ENCODE measurements at regions not wholly inside any gene's neighbourhood (a gene's known extent, or its start where the extent isn't known, plus 50 kb on each side); places are given as distances from the start of the nearest gene placed in this dataset.

- no peaks in the 10 kb centered on the region for H3K36me3 ChIP-seq (ENCODE audit: control insufficient read depth in 1 of 2, insufficient read depth in 2 of 2, low read length in 2 of 2)
- H2AFZ ChIP-seq (ENCODE audit: insufficient read depth, low read length, poor library complexity), result no peak overlapping the region
Observed at GRCh38 chr6:63392092-63392724, 72.4 kb upstream of the LGSN start.

GRCh38 chr6:63394656-63395308, 75.0 kb upstream of the LGSN start:
- H3K14ac ChIP-seq (ENCODE audit: low read length), result no peak overlapping the region
- no peaks in the 10 kb centered on the region for H3K79me1 ChIP-seq (ENCODE audit: low read length)
- no peaks in the 10 kb centered on the region for H3K36me3 ChIP-seq (ENCODE audit: control insufficient read depth in 1 of 2, insufficient read depth in 2 of 2, low read length in 2 of 2)
- no peak overlapping the region for H3K23ac ChIP-seq (ENCODE audit: low read length)
- no peak overlapping the region for H4K91ac ChIP-seq (ENCODE audit: low read depth, low read length)
- H3K4me1 ChIP-seq (ENCODE audit: control insufficient read depth in 1 of 2, insufficient read depth in 2 of 2, low read length in 2 of 2), result peaks cover 0 to 10% of the 10 kb centered on the region in 2 experiments
- no peak overlapping the region for H3K4me3 ChIP-seq (ENCODE audit: low read depth, low read length)
- no peak overlapping the region for H2BK5ac ChIP-seq (ENCODE audit: low read depth, low read length, poor library complexity)
- H2BK120ac ChIP-seq (ENCODE audit: insufficient read depth, low read length, poor library complexity), result no peak overlapping the region
- no peak overlapping the region for H3K18ac ChIP-seq (ENCODE audit: low read length)
- no peaks in the 10 kb centered on the region for H3K27me3 ChIP-seq (ENCODE audit: insufficient read depth, low read length)
- H3K4ac ChIP-seq (ENCODE audit: low read depth, low read length), result no peak overlapping the region
- no peak for DNase-seq
- no peak overlapping the region for H4K8ac ChIP-seq (ENCODE audit: low read depth, low read length)
- H3K27ac ChIP-seq (ENCODE audit: low read depth, low read length), result no peak overlapping the region
- no peak overlapping the region for H2AFZ ChIP-seq (ENCODE audit: insufficient read depth, low read length, poor library complexity)
- no peaks in the 10 kb centered on the region for H3K79me2 ChIP-seq (ENCODE audit: control insufficient read depth, insufficient read depth, low read length, poor library complexity)
- no peak overlapping the region for H3K4me2 ChIP-seq (ENCODE audit: low read length)
- no peak overlapping the region for H2AK5ac ChIP-seq (ENCODE audit: low read length)
- H3K9ac ChIP-seq (ENCODE audit: low read length), result peak overlapping the region; percentile 56
- H3K9me3 ChIP-seq (ENCODE audit: insufficient read depth, low read depth, low read length), result no peaks in the 10 kb centered on the region
- H2BK12ac ChIP-seq (ENCODE audit: low read length), result no peak overlapping the region
- H4K12ac ChIP-seq (ENCODE audit: low read depth, low read length), result no peak overlapping the region
- no CpG with 5 or more reads among the region's 11 CpGs for WGBS (ENCODE audit: extremely low coverage, insufficient coverage, insufficient read length)

More at GRCh38 chr6:63392092-63392724, 72.4 kb upstream of the LGSN start:
- Histone ChIP-seq H3K4ac (ENCODE audit: low read depth, low read length) (no peak overlapping the region), H3K14ac (ENCODE audit: low read length) (no peak overlapping the region), H3K4me2 (ENCODE audit: low read length) (no peak overlapping the region), H3K27me3 (ENCODE audit: insufficient read depth, low read length) (no peaks in the 10 kb centered on the region), H3K4me1 (ENCODE audit: control insufficient read depth in 1 of 2, insufficient read depth in 2 of 2, low read length in 2 of 2) (peaks cover 0 to 10% of the 10 kb centered on the region in 2 experiments), H3K23ac (ENCODE audit: low read length) (no peak overlapping the region), H2BK5ac (ENCODE audit: low read depth, low read length, poor library complexity) (no peak overlapping the region), H4K8ac (ENCODE audit: low read depth, low read length) (no peak overlapping the region), H2BK12ac (ENCODE audit: low read length) (no peak overlapping the region), H3K79me1 (ENCODE audit: low read length) (no peaks in the 10 kb centered on the region), H3K27ac (ENCODE audit: low read depth, low read length) (no peak overlapping the region), H4K91ac (ENCODE audit: low read depth, low read length) (no peak overlapping the region), H4K12ac (ENCODE audit: low read depth, low read length) (no peak overlapping the region), H3K4me3 (ENCODE audit: low read depth, low read length) (no peak overlapping the region), H3K9ac (ENCODE audit: low read length) (no peak overlapping the region), H2AK5ac (ENCODE audit: low read length) (no peak overlapping the region), H3K79me2 (ENCODE audit: control insufficient read depth, insufficient read depth, low read length, poor library complexity) (no peaks in the 10 kb centered on the region), H3K18ac (ENCODE audit: low read length) (no peak overlapping the region), H3K9me3 (ENCODE audit: insufficient read depth, low read depth, low read length) (no peaks in the 10 kb centered on the region), H2BK120ac (ENCODE audit: insufficient read depth, low read length, poor library complexity) (no peak overlapping the region)
- no peak for DNase-seq
- WGBS (ENCODE audit: extremely low coverage, insufficient coverage, insufficient read length), result no CpG with 5 or more reads among the region's 6 CpGs

DNA sequence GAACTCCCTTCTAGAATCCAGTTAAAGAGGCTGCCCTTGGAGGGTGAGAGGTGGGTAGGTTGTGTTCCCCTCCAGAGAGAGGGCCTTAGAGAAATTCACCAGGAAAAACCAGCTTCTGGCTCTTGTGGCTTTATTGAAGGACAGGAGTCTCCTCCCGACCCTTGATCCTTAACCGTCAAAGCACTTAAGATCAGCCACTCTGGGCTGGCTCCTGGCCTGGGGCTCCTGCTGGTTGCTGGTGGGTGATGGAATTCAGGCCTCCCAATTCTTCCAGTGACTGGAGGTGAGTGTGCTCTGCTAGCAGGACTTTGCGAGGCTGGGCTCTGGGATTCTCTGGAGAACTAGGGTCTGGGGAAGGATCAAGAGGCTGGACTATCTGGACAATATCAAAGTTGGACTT, 75.6 kb upstream of the LGSN start:
- Histone ChIP-seq H3K36me3 (ENCODE audit: control insufficient read depth in 1 of 2, insufficient read depth in 2 of 2, low read length in 2 of 2) (no peaks in the 10 kb centered on the region), H3K27me3 (ENCODE audit: insufficient read depth, low read length) (no peaks in the 10 kb centered on the region), H3K14ac (ENCODE audit: low read length) (no peak overlapping the region), H2AK5ac (ENCODE audit: low read length) (no peak overlapping the region), H3K23ac (ENCODE audit: low read length) (no peak overlapping the region), H4K12ac (ENCODE audit: low read depth, low read length) (no peak overlapping the region), H4K91ac (ENCODE audit: low read depth, low read length) (no peak overlapping the region), H3K79me1 (ENCODE audit: low read length) (no peaks in the 10 kb centered on the region), H3K4me3 (ENCODE audit: low read depth, low read length) (no peak overlapping the region), H3K4ac (ENCODE audit: low read depth, low read length) (no peak overlapping the region), H3K27ac (ENCODE audit: low read depth, low read length) (no peak overlapping the region), H3K18ac (ENCODE audit: low read length) (no peak overlapping the region), H2BK5ac (ENCODE audit: low read depth, low read length, poor library complexity) (no peak overlapping the region), H2AFZ (ENCODE audit: insufficient read depth, low read length, poor library complexity) (no peak overlapping the region), H3K9ac (ENCODE audit: low read length) (no peak overlapping the region), H3K79me2 (ENCODE audit: control insufficient read depth, insufficient read depth, low read length, poor library complexity) (no peaks in the 10 kb centered on the region), H3K9me3 (ENCODE audit: insufficient read depth, low read depth, low read length) (no peaks in the 10 kb centered on the region), H2BK12ac (ENCODE audit: low read length) (no peak overlapping the region), H4K8ac (ENCODE audit: low read depth, low read length) (no peak overlapping the region), H3K4me2 (ENCODE audit: low read length) (no peak overlapping the region), H3K4me1 (ENCODE audit: control insufficient read depth in 1 of 2, insufficient read depth in 2 of 2, low read length in 2 of 2) (peaks cover 0 to 10% of the 10 kb centered on the region in 2 experiments), H2BK120ac (ENCODE audit: insufficient read depth, low read length, poor library complexity) (no peak overlapping the region)
- DNase-seq, result no peak
- no CpG with 5 or more reads among the region's 3 CpGs for WGBS (ENCODE audit: extremely low coverage, insufficient coverage, insufficient read length)

- Histone ChIP-seq H2AFZ (ENCODE audit: insufficient read depth, low read length, poor library complexity) (no peak overlapping the region), H4K8ac (ENCODE audit: low read depth, low read length) (no peak overlapping the region), H3K4me2 (ENCODE audit: low read length) (no peak overlapping the region), H3K4me1 (ENCODE audit: control insufficient read depth in 1 of 2, insufficient read depth in 2 of 2, low read length in 2 of 2) (peaks cover 0 to 2% of the 10 kb centered on the region in 2 experiments), H4K91ac (ENCODE audit: low read depth, low read length) (no peak overlapping the region), H2BK120ac (ENCODE audit: insufficient read depth, low read length, poor library complexity) (no peak overlapping the region), H3K9me3 (ENCODE audit: insufficient read depth, low read depth, low read length) (no peaks in the 10 kb centered on the region), H3K27ac (ENCODE audit: low read depth, low read length) (no peak overlapping the region), H2BK12ac (ENCODE audit: low read length) (no peak overlapping the region), H3K27me3 (ENCODE audit: insufficient read depth, low read length) (no peaks in the 10 kb centered on the region), H3K36me3 (ENCODE audit: control insufficient read depth in 1 of 2, insufficient read depth in 2 of 2, low read length in 2 of 2) (no peaks in the 10 kb centered on the region), H3K23ac (ENCODE audit: low read length) (no peak overlapping the region), H3K14ac (ENCODE audit: low read length) (no peak overlapping the region), H2BK5ac (ENCODE audit: low read depth, low read length, poor library complexity) (no peak overlapping the region), H3K79me1 (ENCODE audit: low read length) (no peaks in the 10 kb centered on the region), H3K9ac (ENCODE audit: low read length) (no peak overlapping the region), H4K12ac (ENCODE audit: low read depth, low read length) (no peak overlapping the region), H3K79me2 (ENCODE audit: control insufficient read depth, insufficient read depth, low read length, poor library complexity) (no peaks in the 10 kb centered on the region), H3K4me3 (ENCODE audit: low read depth, low read length) (no peak overlapping the region), H3K4ac (ENCODE audit: low read depth, low read length) (no peak overlapping the region), H3K18ac (ENCODE audit: low read length) (no peak overlapping the region), H2AK5ac (ENCODE audit: low read length) (no peak overlapping the region)
- no peak for DNase-seq
- no CpG with 5 or more reads among the region's 4 CpGs for WGBS (ENCODE audit: extremely low coverage, insufficient coverage, insufficient read length)
Observed at GRCh38 chr6:63403725-63404124, 83.9 kb upstream of the LGSN start.

All from trophoblast cell (in vitro differentiated cells and primary cell).